ENCODE measurements at regions not wholly inside any gene's neighbourhood (a gene's known extent, or its start where the extent isn't known, plus 50 kb on each side); places are given as distances from the start of the nearest gene placed in this dataset.

DNA sequence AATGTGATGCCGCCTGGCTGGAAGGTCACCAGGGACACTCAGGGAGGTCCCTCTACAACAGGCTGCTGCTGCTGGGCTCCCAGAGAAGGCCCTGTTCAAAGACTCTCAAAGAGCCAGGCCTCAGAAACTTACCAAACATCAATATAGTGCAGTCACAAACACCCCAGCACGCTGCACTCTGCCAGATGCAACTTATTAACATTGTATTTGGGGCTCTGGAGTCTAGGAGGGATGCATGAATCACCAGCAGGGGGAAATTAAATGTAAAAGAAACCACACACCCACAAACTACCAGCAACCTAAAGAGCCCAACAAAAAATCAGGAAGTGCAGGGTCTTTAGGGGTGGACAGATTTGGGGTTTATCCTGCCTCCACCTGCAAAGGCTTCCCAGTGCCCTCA, 74.6 kb upstream of the SPATA12 start:
- no peak for DNase-seq (ENCODE audit: extremely low read depth in 1 of 2, low read depth in 1 of 2)

DNA sequence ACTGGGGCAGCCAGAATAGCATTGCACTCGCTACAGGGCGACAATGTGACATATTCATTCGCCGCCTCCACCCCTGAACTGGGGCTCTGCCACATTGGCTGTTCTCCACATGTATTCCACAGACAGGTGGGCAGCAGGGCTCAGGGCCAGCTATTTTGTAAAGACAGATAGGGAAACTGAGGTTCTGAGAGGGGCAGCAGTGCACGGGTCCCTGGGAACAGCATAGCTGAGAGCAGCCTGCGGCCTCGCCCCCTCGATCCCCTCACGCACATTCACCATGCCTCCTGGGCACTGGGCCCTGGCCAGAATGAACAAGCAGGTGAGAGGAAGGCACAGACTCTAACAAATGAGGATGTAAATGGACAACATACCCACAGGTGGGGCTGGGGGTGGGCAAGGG, 75.0 kb upstream of the SPATA12 start:
- DNase-seq (ENCODE audit: extremely low read depth in 1 of 2, low read depth in 1 of 2) = no peak

DNA sequence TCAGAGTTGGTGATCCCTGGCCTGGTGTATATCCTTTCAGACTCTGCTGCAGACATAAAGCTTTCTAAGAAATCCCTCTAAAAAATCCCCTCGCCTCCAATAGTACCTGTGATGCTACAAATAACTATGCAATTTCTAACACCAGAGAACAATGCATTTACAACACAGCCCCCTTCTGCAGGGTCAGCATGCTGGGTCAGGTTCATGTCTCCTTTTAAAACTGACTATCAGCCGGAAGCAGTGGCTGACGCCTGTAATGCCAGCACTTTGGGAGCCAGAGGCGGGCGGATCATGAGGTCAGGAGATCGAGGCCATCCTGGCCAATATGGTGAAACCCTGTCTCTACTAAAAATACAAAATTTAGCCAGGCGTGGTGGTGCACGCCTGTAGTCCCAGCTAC, 77.0 kb upstream of the SPATA12 start:
- DNase-seq (ENCODE audit: extremely low read depth in 1 of 2, low read depth in 1 of 2) = no peak

DNA sequence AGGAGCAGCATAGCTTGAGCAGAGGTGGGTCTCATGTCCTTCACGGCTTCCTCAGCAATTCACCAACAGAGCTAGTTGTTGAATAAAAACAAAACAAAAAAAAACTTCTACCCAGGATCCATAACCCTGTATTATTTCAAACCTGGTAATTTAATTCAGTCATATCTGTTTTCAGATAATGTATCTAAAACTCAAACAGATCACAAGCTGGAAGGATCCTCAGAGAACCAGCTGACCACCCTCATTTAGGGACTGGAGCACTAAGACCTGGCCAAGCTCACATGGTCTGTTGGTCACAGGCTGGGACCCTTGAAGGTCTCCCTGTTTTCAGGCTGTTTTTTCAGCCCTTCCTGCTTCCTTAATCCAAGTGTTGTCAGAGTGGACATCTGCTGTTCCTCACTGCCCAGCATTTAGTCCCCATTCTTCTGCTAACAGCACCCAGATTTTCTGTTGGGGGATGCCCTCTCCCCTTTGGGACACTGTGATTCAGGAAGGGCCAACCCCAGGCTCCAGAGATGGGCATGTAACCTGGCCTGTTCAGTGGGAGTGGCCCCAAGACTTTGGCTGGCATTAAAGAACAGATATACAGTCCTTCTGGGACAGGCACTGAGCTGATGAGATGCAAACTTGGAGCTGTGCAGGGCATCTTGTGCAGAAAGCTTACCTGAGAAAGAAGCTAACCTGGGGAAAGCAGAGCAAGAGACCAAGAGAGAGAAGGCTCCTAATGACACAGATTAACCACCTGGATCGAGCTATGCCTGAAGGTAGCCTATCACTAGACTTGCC, 78.8 kb upstream of the SPATA12 start:
- no peak for DNase-seq (ENCODE audit: extremely low read depth in 1 of 2, low read depth in 1 of 2)

DNA sequence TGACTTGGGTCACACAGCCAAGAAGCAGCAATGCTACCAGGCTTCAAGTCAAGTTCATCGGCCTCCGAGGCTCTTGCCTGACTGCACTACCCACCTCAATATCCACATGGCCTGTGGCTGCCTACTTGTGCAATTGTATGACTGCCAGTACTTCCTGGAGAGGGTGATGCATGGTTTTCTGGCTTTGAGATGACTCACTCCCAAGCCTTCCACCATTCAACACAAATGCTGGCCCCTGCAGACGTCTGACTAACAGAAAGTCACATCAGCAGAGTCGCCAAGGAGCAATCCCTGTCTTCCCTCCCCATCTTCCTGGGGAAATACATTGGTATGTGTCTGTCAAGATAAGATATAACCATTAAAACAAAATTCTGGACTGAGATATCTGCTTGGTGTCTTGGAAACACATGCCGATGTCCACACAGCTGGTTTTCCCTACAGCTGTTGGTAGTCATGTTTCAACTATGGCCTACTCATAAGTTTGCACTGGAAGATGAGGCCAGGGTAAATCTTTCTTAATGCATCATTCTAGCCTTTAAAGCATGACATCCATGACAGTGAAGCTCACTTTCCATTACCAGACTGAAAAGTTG, 79.6 kb upstream of the SPATA12 start:
- DNase-seq (ENCODE audit: extremely low read depth in 1 of 2, low read depth in 1 of 2) = peak; percentile 42 to 71

DNA sequence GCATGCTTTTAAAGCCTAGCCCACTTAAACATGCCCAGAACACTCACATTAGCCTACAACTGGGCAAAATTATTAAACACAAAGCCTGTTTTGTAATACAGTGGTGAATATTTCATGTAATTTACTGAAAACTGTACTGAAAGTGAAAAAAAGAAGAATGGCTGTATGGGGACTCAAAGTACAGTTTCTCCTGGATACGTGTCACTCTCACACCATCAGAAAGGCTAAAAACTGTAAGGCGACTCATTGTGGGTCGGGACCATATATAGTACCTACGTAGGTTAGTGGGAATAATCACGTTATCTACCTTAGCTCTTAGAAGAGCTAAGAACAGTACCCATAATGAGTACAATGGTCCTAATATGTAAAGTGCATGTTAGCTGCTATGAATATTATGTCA, 80.2 kb upstream of the SPATA12 start:
- no peak for DNase-seq (ENCODE audit: extremely low read depth in 1 of 2, low read depth in 1 of 2)

DNA sequence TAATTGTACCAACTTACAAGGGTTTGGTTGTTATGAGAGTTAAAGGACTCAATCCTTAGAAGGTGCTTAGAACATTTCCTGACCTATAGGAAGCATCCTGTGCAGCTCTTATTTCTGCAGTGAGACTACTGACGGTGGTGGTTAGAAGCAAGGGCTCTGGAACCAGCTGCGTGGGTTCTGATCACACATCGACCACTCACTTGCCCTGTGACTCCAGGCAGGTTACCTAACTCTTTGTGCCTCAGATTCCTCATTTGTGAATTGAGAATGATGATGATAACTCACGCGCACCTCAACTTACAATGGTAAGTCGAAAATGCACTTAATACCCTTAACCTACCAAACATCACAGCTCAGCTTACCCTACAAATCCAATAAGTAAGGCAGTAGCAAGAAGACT, 80.7 kb upstream of the SPATA12 start:
- DNase-seq (ENCODE audit: extremely low read depth in 1 of 2, low read depth in 1 of 2) = no peak

DNA sequence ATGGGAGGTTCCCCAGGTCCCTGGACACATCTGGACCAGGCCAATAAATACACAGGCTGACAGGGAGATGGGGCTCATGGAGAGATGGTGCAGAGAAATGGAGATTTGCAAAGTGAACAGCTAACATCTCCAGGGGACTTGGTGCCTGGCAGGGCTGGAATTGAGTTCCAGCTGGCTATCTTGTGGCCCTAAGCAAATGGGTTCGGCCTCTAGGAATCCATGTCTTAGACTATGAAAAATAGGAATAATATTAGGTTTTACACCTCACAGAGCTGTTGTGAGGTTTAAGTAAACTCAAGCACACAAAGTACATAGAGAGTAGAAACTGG, 82.9 kb upstream of the SPATA12 start:
- no peak for DNase-seq (ENCODE audit: extremely low read depth in 1 of 2, low read depth in 1 of 2)

DNA sequence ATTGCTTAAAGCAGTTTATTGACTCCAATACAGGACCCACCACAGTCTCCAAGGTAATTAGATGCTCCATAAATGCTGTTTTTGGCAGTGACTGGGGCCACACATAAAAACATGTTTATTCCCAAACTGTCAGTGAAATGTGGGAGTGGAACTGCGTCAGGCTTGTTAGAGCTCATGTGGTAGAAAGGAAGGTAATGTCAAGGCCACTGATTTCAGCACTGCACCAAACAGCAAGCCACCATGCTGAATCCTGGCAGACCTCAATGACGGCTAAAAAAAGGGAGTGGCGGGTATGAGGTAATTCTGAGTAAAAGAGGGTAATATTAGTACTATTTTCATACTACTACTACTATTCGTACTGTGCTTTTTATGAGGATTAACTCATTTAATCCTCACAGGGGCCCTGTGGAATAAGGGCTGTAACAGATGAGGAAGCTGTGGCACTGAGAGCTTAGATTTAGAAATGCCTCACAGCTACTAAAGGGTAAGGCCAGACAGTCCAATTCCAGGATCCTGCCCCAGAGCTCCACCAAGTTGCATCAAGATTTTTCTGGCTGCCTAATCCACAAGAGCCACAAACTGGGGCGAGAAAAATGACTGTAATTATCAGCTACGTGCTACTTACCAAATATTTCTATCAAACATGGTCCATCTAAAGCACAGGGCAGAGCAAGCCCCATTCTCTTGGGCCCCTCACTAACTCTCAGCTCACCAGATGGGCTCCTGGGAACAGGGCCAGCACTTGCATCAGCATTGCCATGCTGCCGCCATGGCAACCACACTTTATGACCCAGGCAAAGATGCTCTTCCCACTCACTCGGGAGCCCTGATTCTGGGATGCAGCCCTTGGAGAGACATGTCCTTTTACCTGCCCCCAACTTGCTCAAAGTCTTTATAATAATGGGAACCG, 83.6 kb upstream of the SPATA12 start:
- no peak for DNase-seq (ENCODE audit: extremely low read depth in 1 of 2, low read depth in 1 of 2)

DNA sequence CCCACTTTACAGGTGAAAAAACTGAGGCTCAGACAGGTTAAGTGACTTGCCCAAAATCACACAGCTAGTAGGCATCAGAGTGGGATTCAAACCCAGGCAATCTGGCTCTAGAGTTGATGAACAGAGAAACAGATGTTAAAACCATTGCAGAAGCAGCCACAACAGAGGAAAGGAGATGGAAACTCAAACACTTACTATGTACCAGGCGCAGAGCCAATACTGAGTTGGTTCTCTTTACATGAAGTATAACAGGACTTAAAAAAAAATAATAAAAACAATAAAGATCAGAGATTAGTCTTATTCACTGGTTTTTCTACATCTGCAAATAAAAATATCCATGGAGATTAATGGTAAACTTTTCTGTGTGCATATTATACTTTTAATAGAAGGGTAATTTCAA, 84.9 kb upstream of the SPATA12 start:
- no peak for DNase-seq (ENCODE audit: extremely low read depth in 1 of 2, low read depth in 1 of 2)

DNA sequence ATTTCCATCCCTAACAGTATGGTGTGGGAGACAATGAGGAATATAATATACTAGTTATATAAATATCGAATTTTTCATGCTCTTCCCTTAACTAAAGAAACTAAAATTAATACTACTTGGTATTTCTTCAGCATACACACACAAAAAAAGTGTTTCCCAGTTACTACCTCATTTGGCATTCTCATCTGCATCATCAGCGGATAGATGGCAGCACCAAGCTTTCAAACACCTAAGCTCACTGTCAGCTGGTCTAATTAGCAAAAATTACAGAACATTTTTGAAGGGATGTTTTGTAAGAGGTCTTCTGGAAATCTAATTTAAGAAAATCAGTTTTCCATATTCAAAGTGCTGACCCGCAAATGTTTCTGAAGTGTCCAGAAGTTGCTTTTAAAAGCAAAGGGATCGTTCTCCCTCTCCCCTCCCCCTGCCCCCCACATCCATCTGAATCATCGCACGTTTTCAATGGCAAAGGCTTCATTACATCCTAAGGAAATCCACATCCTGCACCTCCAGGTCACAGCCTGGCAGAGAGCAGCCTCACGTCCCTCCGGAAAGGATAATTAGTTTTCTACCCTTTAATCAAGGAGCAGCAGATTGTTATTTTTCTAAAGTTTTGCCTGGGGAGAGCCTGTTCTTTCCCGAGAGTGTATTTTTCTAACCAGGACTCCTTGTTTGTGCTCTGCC, 86.1 kb upstream of the SPATA12 start:
- DNase-seq (ENCODE audit: extremely low read depth in 1 of 2, low read depth in 1 of 2) = no peak

DNA sequence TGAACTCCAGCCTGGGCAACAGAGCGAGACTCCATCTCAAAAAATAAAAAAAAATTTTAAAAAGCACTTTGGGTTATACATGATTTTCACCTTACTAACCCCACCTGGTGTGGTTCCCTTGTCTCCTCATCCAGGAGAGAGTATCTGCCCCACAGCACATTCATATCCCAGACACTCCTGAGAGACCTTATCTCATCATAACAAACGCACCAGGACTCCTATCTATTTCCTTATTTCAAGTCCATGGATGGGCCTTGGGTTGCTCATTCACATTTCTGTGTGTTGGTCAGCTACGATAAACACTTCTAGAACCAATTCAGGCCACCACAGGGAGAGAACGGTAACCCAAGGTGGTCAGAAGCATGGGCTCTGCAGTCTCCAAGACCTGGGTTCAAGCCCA, 88.6 kb upstream of the SPATA12 start:
- DNase-seq (ENCODE audit: extremely low read depth in 1 of 2, low read depth in 1 of 2) = no peak

DNA sequence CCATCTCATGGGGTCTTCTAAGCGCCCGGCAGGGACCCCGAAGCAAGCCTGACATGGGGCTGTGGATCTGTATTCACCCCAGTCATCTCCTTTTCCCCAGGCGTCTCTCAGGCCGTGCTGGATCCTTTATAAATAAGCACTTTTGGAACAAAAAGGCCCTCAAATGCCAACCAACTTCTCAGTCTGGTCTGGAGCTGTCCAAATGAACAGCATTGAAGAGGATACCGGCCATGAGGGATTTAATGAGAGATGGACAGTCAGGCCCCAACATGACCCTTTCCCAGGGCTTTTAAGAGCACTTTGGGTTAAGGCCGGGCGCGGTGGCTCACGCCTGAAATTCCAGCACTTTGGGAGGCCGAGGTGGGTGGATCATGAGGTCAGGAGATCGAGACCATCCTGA, 89.2 kb upstream of the SPATA12 start:
- DNase-seq (ENCODE audit: extremely low read depth in 1 of 2, low read depth in 1 of 2) = no peak

DNA sequence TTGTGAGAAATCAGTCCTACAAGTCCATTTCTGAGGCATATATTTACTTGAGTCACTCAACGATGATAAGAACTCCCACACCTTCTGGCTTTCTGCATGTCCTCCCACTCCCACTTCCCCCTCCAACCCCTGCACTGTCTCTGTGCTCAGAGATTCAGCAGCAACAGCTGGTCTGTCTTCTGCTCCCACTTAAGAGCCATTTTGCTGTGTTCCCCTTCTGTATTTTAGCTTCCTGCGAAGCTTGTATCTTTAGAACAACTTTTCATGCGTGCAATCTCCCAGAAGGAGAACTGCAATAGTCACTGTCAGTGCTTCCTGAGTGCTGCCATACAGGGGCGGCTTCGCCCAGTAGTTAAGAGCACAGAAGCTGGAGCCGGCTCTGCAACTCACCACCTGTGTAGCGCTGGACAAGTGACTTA, 90.0 kb upstream of the SPATA12 start:
- no peak for DNase-seq (ENCODE audit: extremely low read depth in 1 of 2, low read depth in 1 of 2)

DNA sequence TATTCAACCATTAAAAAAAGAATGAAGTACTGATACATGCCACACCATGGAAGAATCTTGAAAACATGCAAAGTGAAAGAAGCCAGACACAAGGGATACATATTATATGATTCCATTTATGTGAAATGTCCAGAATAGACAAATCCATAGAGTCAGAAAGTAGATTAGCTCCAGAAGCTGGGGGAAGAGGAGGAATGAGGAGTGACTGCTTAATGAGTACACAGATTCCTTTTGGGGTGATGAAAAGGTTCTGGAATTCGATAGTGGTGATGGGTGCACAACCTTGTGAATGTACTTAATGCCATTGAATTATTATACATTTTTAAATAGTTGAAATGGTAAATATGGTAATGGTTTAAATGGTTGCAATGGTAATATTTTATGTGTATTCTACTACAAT, 90.6 kb upstream of the SPATA12 start:
- DNase-seq (ENCODE audit: extremely low read depth in 1 of 2, low read depth in 1 of 2) = no peak

DNA sequence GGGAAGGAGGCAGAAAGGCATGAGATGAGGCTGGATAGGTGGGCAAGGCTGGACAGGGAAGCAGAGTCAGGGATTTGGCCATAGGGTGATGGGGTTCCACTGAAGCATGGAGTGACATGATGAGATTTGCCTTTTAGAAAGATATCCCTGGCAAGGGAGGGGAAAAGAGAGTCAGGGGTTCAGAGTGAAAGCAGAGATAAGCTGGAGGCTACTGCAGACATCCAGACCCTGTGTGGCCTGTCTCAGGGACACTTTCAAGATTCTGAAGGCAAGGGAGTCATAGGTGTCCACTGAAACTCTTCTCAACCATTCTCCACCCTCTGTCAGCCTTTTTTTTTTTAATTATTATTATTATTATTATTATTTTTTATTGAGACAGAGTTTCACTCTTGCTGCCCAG, 94.0 kb upstream of the SPATA12 start:
- DNase-seq (ENCODE audit: extremely low read depth in 1 of 2, low read depth in 1 of 2) = no peak

DNA sequence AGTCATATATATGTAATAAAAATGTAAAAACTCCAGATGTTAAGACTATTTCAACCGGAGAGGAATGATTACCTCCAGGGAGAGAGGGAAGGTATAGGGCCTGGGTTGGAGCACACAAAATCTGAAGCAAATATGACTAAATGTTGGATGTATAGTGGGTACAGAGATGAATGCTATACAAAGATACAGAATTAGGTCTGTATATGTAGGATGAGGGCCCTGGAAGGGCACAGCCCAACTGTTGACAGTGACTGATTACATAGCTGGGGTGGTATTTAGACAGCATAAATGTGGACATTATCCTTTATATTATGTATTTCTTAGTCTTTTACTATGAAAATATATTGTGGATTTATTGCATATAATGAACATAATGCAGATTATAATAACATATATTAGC, 94.4 kb upstream of the SPATA12 start:
- no peak for DNase-seq (ENCODE audit: extremely low read depth in 1 of 2, low read depth in 1 of 2)

DNA sequence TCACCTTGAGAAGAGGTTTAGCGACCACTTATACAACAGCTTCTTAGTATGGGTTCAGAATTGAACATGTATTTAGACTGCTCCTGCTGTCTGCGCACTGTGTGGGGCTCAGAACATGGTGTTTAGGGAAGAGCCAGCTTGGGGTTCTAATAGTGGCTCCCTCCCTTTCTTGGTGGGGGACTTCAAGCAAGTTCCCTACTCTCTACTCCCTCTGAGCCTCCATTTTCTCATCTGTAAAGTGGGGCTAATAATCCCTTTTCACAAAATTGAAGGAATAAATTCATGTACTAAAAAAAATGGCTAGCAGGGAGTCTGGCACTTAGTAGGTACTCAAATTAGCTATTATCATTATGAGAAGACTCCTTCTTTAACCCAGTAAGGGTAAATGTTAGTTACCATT, 97.5 kb upstream of the SPATA12 start:
- no peak for DNase-seq (ENCODE audit: extremely low read depth in 1 of 2, low read depth in 1 of 2)

DNA sequence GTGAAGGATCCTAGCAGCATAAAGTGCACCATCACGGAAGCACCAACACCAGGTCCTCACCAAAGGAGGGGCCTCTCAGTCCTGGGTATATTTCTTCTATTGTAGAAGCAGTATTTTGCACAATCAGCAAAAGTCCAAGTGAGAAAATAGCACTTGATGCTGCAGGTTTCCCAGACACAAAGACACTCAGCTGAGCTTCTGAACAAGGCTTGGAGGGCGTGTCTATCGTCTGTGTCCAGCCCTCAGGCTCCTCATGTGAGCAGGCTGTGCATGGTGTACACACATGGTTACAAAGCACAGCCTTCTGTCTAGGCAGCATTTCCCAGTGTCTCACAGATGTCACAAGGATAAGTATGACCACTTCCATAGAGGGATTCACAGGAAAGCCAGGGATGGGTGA, 98.3 kb upstream of the SPATA12 start:
- no peak for DNase-seq (ENCODE audit: extremely low read depth in 1 of 2, low read depth in 1 of 2)

DNA sequence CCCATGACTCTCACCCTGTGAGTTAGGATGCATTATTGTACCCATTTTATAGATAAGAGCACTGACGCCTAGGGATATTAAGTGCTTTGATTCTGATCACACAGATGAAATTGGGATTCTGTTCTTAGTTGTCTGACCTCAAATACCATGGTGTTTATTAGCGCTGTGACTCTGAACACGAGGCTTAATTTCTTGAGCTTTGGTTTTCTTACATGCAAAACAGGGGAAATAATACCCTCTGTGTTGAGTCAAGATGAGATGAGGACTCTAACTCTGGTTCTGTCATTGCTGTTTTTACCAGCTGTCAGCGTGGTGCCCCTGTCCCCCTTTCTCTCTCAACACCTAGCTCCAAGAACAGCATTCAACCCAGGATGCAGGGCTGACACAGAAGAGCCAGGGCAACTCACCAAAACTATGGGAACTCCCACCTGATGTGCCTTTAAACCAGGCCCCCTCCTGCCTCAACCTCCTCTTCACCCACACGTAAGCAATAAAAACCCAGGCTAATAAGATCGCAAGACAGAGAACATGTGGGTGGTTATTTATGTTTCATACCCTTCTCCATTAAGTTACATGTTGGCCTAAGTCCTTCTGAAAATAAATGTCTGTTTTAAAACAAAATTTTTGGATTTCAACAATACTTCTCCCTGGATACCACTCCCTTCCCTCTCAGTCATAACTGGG, 100.1 kb upstream of the SPATA12 start:
- DNase-seq (ENCODE audit: extremely low read depth in 1 of 2, low read depth in 1 of 2) = no peak

DNA sequence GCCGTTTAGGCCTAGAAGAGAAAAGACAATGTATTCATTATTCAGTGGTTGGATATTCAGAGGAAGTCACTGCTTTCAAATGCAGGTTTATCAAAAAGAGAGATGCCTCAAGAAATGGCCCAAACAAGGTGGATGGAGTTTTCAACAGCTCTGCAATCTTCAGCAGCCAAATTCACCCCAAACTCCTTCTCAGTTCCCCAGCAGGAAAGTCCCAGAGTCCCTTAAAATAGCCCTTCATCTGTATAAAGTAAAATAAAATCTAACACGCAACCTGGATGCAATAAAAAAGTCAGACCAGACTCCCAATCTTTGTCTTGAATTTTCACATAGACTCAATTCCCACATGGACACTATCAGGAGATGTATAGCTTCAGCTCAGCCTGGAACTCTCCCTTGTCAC, 101.6 kb upstream of the SPATA12 start:
- DNase-seq (ENCODE audit: extremely low read depth in 1 of 2, low read depth in 1 of 2) = no peak
